Smooth muscle cell (in vitro differentiated cells): ENCODE measurements at regions not wholly inside any gene's neighbourhood (a gene's known extent, or its start where the extent isn't known, plus 50 kb on each side); places are given as distances from the start of the nearest gene placed in this dataset.

Source experiments
- DNase-seq: peaks from one replicate; lab custom pipeline; 2025; ENCODE audit not compliant: unreplicated experiment; lab: John Stamatoyannopoulos, UW
- H2AFZ ChIP-seq: fragments of 200-600 bp; sonication (generic); 2 replicates; pipeline ENCODE4 v1.6.0; 2016; ENCODE audit warnings: antibody characterized with exemption, low read depth, mild to moderate bottlenecking
- H3F3A ChIP-seq: fragments of 200-600 bp; sonication (generic); 2 replicates; pipeline ENCODE4 v1.6.0; 2017; ENCODE audit warnings: antibody characterized with exemption, low read depth
- H3K27ac ChIP-seq: fragments of 200-600 bp; sonication (generic); 2 replicates; pipeline ENCODE4 v1.5.1; 2016; ENCODE audit warnings: low read depth, mild to moderate bottlenecking
- H3K27me3 ChIP-seq: fragments of 200-600 bp; sonication (generic); 2 replicates; pipeline ENCODE4 v1.6.1; 2016; ENCODE audit warnings: low read depth, mild to moderate bottlenecking
- H3K36me3 ChIP-seq: fragments of 200-600 bp; sonication (generic); 2 replicates; pipeline ENCODE4 v1.5.1; 2016; ENCODE audit warnings: low read depth
- H3K4me1 ChIP-seq: fragments of 200-600 bp; sonication (generic); 2 replicates; pipeline ENCODE4 v1.5.1; 2016; ENCODE audit warnings: low read depth
- H3K4me2 ChIP-seq: fragments of 200-600 bp; sonication (generic); 2 replicates; pipeline ENCODE4 v1.6.0; 2016; ENCODE audit warnings: mild to moderate bottlenecking
- H3K4me3 ChIP-seq: fragments of 200-600 bp; sonication (generic); 2 replicates; pipeline ENCODE4 v1.5.1; 2016; ENCODE audit warnings: mild to moderate bottlenecking
- H3K79me2 ChIP-seq: fragments of 200-600 bp; sonication (generic); 2 replicates; pipeline ENCODE4 v1.6.0; 2016; ENCODE audit warnings: low read depth, mild to moderate bottlenecking
- H3K9ac ChIP-seq: fragments of 200-600 bp; sonication (generic); 2 replicates; pipeline ENCODE4 v1.6.0; 2016; ENCODE audit warnings: low read depth
- H3K9me3 ChIP-seq: fragments of 200-600 bp; sonication (generic); replicated peaks from 2 replicates; pipeline ENCODE4 v1.5.1; 2016; ENCODE audit warnings: low read depth
- H4K20me1 ChIP-seq: fragments of 200-600 bp; sonication (generic); 2 replicates; pipeline ENCODE4 v1.6.0; 2016; ENCODE audit warnings: low read depth
- WGBS: methylation state at CpG from one replicate; pipeline ENCODE4 v1.1.7; 2016; ENCODE audit warnings: low lambda C conversion rate; 5-methylcytosine and 5-hydroxymethylcytosine counted together
- TF ChIP-seq, protein P1 (sequence below): fragments of 200-600 bp; sonication (generic); IDR thresholded peaks from 2 replicates; pipeline ENCODE4 v1.5.1; 2017; ENCODE audit warnings: borderline replicate concordance, mild to moderate bottlenecking, antibody characterized with exemption; ENCODE audit not compliant: insufficient read depth, poor library complexity, severe bottlenecking

DNA sequence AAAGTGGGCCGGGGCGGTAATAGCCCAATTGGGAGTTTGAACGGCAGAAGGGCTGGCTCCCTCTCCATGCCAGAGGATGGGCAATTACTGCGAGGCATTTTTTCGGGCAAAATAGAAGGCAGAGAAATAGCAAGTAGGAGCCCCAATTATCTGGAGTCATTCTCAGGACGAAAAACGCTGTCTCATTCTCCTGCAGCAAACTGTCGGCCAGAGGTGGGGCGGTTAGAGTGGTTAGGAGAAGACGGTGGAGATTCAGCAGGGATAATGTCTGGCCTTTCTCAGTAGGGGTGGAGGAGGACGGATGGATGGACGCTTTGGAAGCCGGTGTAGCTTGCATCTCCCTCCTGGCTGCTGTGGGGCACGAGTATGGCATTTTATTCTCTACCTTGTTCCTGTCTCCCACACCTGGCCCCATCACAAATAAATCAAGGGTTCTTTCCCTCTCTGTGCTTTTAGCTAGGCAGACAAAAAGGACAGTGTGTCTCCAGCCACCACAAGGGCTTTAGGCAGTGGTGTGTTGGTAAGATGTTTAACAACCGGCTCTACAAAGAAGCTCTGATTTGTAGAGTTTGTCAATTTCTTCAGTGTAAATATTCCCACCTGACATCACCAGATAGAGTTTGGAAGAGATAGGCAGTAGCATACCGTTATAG lies 140.5 kb upstream of the LHX5 start:
- Histone ChIP-seq H2AFZ (no peak overlapping the region), H3K4me1 (peaks cover 33% of the 10 kb centered on the region), H3K27ac (no peak overlapping the region), H3K4me3 (no peak overlapping the region), H3K79me2 (no peaks in the 10 kb centered on the region), H3K27me3 (peaks cover 62% of the 10 kb centered on the region), H4K20me1 (no peaks in the 10 kb centered on the region), H3K9me3 (no peaks in the 10 kb centered on the region), H3K4me2 (no peak overlapping the region), H3K36me3 (no peaks in the 10 kb centered on the region), H3F3A (no peaks in the 10 kb centered on the region), H3K9ac (no peak overlapping the region)
- 45% methylated on average over 16 of the region's 16 CpGs for whole genome bisulfite sequencing
- TF ChIP-seq, protein P1, sequence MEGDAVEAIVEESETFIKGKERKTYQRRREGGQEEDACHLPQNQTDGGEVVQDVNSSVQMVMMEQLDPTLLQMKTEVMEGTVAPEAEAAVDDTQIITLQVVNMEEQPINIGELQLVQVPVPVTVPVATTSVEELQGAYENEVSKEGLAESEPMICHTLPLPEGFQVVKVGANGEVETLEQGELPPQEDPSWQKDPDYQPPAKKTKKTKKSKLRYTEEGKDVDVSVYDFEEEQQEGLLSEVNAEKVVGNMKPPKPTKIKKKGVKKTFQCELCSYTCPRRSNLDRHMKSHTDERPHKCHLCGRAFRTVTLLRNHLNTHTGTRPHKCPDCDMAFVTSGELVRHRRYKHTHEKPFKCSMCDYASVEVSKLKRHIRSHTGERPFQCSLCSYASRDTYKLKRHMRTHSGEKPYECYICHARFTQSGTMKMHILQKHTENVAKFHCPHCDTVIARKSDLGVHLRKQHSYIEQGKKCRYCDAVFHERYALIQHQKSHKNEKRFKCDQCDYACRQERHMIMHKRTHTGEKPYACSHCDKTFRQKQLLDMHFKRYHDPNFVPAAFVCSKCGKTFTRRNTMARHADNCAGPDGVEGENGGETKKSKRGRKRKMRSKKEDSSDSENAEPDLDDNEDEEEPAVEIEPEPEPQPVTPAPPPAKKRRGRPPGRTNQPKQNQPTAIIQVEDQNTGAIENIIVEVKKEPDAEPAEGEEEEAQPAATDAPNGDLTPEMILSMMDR = no peak
- no peak for DNase-seq

GRCh38 chr12:113611652-113612051 lies 140.0 kb upstream of the LHX5 start:
- Histone ChIP-seq H2AFZ (no peak overlapping the region), H3K4me2 (no peak overlapping the region), H3K4me1 (peaks cover 33% of the 10 kb centered on the region), H3F3A (no peaks in the 10 kb centered on the region), H3K36me3 (no peaks in the 10 kb centered on the region), H3K27ac (no peak overlapping the region), H4K20me1 (no peaks in the 10 kb centered on the region), H3K79me2 (no peaks in the 10 kb centered on the region), H3K9me3 (no peaks in the 10 kb centered on the region), H3K27me3 (peaks cover 62% of the 10 kb centered on the region), H3K9ac (no peak overlapping the region), H3K4me3 (no peak overlapping the region)
- 67% methylated on average over 8 of the region's 8 CpGs for WGBS
- TF ChIP-seq, protein P1 = no peak
- DNase-seq = no peak

DNA sequence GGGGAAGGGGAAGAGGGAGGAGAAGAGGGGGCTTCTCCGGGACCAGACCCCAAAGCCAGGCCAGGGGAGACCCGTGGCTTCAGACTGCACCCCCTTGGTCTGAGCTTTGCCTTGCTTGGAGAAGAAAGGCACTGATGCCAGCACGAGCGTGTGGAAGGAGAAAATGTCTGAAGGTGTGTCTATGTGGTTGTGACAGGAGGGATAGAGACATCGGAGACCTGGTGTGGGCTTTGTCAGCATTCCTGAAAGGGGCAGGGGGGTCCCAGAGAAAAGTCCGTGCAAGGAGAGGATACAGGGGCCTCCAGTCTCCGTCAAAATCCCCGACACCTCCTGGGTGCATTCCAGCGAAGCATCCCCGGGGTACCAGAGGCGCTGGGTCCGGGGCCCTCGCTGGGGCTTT lies 139.0 kb upstream of the LHX5 start:
- no peak for DNase-seq
- Histone ChIP-seq H3K4me2 (no peak overlapping the region), H3K4me1 (peaks cover 33% of the 10 kb centered on the region), H3K27me3 (peaks cover 62% of the 10 kb centered on the region), H3F3A (no peaks in the 10 kb centered on the region), H3K9me3 (no peaks in the 10 kb centered on the region), H3K9ac (no peak overlapping the region), H3K4me3 (no peak overlapping the region), H4K20me1 (no peaks in the 10 kb centered on the region), H3K79me2 (no peaks in the 10 kb centered on the region), H3K27ac (no peak overlapping the region), H2AFZ (no peak overlapping the region), H3K36me3 (no peaks in the 10 kb centered on the region)
- TF ChIP-seq, protein P1 = no peak
- WGBS = 6% methylated on average over 13 of the region's 13 CpGs
